ENCODE measurements at regions not wholly inside any gene's neighbourhood (a gene's known extent, or its start where the extent isn't known, plus 50 kb on each side); places are given as distances from the start of the nearest gene placed in this dataset.

GRCh38 chr16:86166414-86166813 is 267.5 kb downstream of the IRF8 start:
- TF ChIP-seq POLR2AphosphoS5 (IDR thresholded peaks at IDR 0.05; ENCODE audit: low read depth) (no peak), REST (IDR thresholded peaks at IDR 0.05; ENCODE audit: insufficient replicate concordance, low read depth) (no peak), SPI1 (IDR thresholded peaks at IDR 0.05; ENCODE audit: borderline replicate concordance, low read depth) (no peak), CTCF (IDR thresholded peaks at IDR 0.05; ENCODE audit: insufficient read depth, low read length) (no peak), GABPA (IDR thresholded peaks at IDR 0.05; ENCODE audit: low read depth) (no peak)
- DNase-seq (ENCODE audit: low read depth in 1 of 2, low spot score in 1 of 2): no peak
- H3K27me3 ChIP-seq (ENCODE audit: insufficient read depth, poor library complexity, severe bottlenecking): no peaks in the 10 kb centered on the region
- H3K4me3 ChIP-seq (replicated peaks; ENCODE audit: insufficient read depth, low read length): no peak overlapping the region
- H3K27ac ChIP-seq (replicated peaks): no peak overlapping the region

- Histone ChIP-seq H3K27ac (replicated peaks) (no peak overlapping the region), H3K4me3 (replicated peaks; ENCODE audit: insufficient read depth, low read length) (no peak overlapping the region), H3K27me3 (ENCODE audit: insufficient read depth, poor library complexity, severe bottlenecking) (no peaks in the 10 kb centered on the region)
- TF ChIP-seq POLR2AphosphoS5 (IDR thresholded peaks at IDR 0.05; ENCODE audit: low read depth): no peak
- TF ChIP-seq CTCF (IDR thresholded peaks at IDR 0.05; ENCODE audit: insufficient read depth, low read length): no peak
- TF ChIP-seq REST (IDR thresholded peaks at IDR 0.05; ENCODE audit: insufficient replicate concordance, low read depth): no peak
- TF ChIP-seq GABPA (IDR thresholded peaks at IDR 0.05; ENCODE audit: low read depth): no peak
- TF ChIP-seq SPI1 (IDR thresholded peaks at IDR 0.05; ENCODE audit: borderline replicate concordance, low read depth): no peak
- no peak for DNase-seq (ENCODE audit: low read depth in 1 of 2, low spot score in 1 of 2)
Observed at GRCh38 chr16:86167061-86167460, 268.1 kb downstream of the IRF8 start.

GRCh38 chr16:86170720-86171119 is 271.8 kb downstream of the IRF8 start:
- TF ChIP-seq SPI1 (IDR thresholded peaks at IDR 0.05; ENCODE audit: borderline replicate concordance, low read depth) (no peak), REST (IDR thresholded peaks at IDR 0.05; ENCODE audit: insufficient replicate concordance, low read depth) (no peak), CTCF (IDR thresholded peaks at IDR 0.05; ENCODE audit: insufficient read depth, low read length) (no peak), GABPA (IDR thresholded peaks at IDR 0.05; ENCODE audit: low read depth) (no peak), POLR2AphosphoS5 (IDR thresholded peaks at IDR 0.05; ENCODE audit: low read depth) (no peak)
- Histone ChIP-seq H3K27me3 (ENCODE audit: insufficient read depth, poor library complexity, severe bottlenecking) (no peaks in the 10 kb centered on the region), H3K4me3 (replicated peaks; ENCODE audit: insufficient read depth, low read length) (no peak overlapping the region), H3K27ac (replicated peaks) (no peak overlapping the region)
- no peak for DNase-seq (ENCODE audit: low read depth in 1 of 2, low spot score in 1 of 2)

Data from HL-60 (cell line).